HG03159 (cell line): ENCODE measurements at regions not wholly inside any gene's neighbourhood (a gene's known extent, or its start where the extent isn't known, plus 50 kb on each side); places are given as distances from the start of the nearest gene placed in this dataset.

Experiments
- ATAC-seq: cut with Tn5 transposase; IDR thresholded peaks from one replicate; pipeline ENCODE4 v1.9.1; 2021; ENCODE audit warnings: mild to moderate bottlenecking, moderate library complexity; ENCODE audit not compliant: unreplicated experiment

GRCh38 chr7:98679741-98680140 lies 62.7 kb downstream of the NPTX2 start:
- no peak for ATAC-seq

GRCh38 chr7:98681511-98681910 lies 64.4 kb downstream of the NPTX2 start:
- ATAC-seq, result no peak

GRCh38 chr7:98681951-98682350 lies 64.9 kb downstream of the NPTX2 start:
- no peak for ATAC-seq

GRCh38 chr7:98683514-98683913 lies 66.4 kb downstream of the NPTX2 start:
- no peak for ATAC-seq

GRCh38 chr7:98685541-98685940 lies 68.5 kb downstream of the NPTX2 start:
- ATAC-seq, result no peak

- no peak for ATAC-seq
Measured at GRCh38 chr7:98686466-98687080, 69.5 kb downstream of the NPTX2 start.

GRCh38 chr7:98687111-98687751 lies 70.1 kb downstream of the NPTX2 start:
- no peak for ATAC-seq

GRCh38 chr7:98691619-98692018 lies 74.5 kb downstream of the NPTX2 start:
- no peak for ATAC-seq

- ATAC-seq, result no peak
Measured at GRCh38 chr7:98697083-98697482, 80.0 kb downstream of the NPTX2 start.

- ATAC-seq, result no peak
Measured at GRCh38 chr7:98697485-98698240, 80.6 kb downstream of the NPTX2 start.

- no peak for ATAC-seq
Measured at GRCh38 chr7:98698976-98699375, 81.9 kb downstream of the NPTX2 start.

- ATAC-seq, result no peak
Measured at GRCh38 chr7:98700533-98700932, 83.4 kb downstream of the NPTX2 start.

GRCh38 chr7:98701372-98701771 lies 84.3 kb downstream of the NPTX2 start:
- ATAC-seq, result no peak

- ATAC-seq, result no peak
Measured at GRCh38 chr7:98702021-98702420, 84.9 kb downstream of the NPTX2 start.

- ATAC-seq, result no peak
Measured at GRCh38 chr7:98703916-98704315, 86.8 kb downstream of the NPTX2 start.

GRCh38 chr7:98705626-98706025 lies 88.5 kb downstream of the NPTX2 start:
- no peak for ATAC-seq

GRCh38 chr7:98707076-98707475 lies 90.0 kb downstream of the NPTX2 start:
- no peak for ATAC-seq

GRCh38 chr7:98711945-98712344 lies 94.9 kb downstream of the NPTX2 start:
- ATAC-seq, result no peak

- no peak for ATAC-seq
Measured at GRCh38 chr7:98713165-98713810, 96.2 kb downstream of the NPTX2 start.

GRCh38 chr7:98719396-98719795 lies 102.3 kb downstream of the NPTX2 start:
- ATAC-seq, result no peak

GRCh38 chr7:98722402-98722801 lies 105.3 kb downstream of the NPTX2 start:
- ATAC-seq, result no peak

GRCh38 chr7:98724591-98724990 lies 107.5 kb downstream of the NPTX2 start:
- ATAC-seq, result no peak
